ENCODE measurements at regions not wholly inside any gene's neighbourhood (a gene's known extent, or its start where the extent isn't known, plus 50 kb on each side); places are given as distances from the start of the nearest gene placed in this dataset.

GRCh38 chr2:2909086-2910035 lies 468.3 kb downstream of the EIPR1 start:
- TF ChIP-seq, protein P1, sequence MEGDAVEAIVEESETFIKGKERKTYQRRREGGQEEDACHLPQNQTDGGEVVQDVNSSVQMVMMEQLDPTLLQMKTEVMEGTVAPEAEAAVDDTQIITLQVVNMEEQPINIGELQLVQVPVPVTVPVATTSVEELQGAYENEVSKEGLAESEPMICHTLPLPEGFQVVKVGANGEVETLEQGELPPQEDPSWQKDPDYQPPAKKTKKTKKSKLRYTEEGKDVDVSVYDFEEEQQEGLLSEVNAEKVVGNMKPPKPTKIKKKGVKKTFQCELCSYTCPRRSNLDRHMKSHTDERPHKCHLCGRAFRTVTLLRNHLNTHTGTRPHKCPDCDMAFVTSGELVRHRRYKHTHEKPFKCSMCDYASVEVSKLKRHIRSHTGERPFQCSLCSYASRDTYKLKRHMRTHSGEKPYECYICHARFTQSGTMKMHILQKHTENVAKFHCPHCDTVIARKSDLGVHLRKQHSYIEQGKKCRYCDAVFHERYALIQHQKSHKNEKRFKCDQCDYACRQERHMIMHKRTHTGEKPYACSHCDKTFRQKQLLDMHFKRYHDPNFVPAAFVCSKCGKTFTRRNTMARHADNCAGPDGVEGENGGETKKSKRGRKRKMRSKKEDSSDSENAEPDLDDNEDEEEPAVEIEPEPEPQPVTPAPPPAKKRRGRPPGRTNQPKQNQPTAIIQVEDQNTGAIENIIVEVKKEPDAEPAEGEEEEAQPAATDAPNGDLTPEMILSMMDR (conservative IDR thresholded peaks at IDR 0.05 in 1 of 2, IDR thresholded peaks at IDR 0.05 in 1 of 2; ENCODE audit: low read depth in 1 of 2, low read length in 2 of 2) = no peak
- TF ChIP-seq EZH2 (IDR thresholded peaks at IDR 0.05; ENCODE audit: low read length, missing control alignments) = no peak

All from fibroblast of lung (primary cell).